HG02763 (cell line): ENCODE measurements at regions not wholly inside any gene's neighbourhood (a gene's known extent, or its start where the extent isn't known, plus 50 kb on each side); places are given as distances from the start of the nearest gene placed in this dataset.

ENCODE experiments used
- ATAC-seq: cut with Tn5 transposase; IDR thresholded peaks from one replicate; pipeline ENCODE4 v1.9.1; 2021; ENCODE audit warnings: mild to moderate bottlenecking, moderate library complexity; ENCODE audit not compliant: unreplicated experiment

GRCh38 chr4:129531253-129531652 is 435.3 kb downstream of the C4orf33 start:
- no peak for ATAC-seq

- ATAC-seq = peak; percentile 78
Measured at GRCh38 chr4:129532573-129532972, 436.6 kb downstream of the C4orf33 start.

- ATAC-seq = no peak
Measured at GRCh38 chr4:129543299-129543698, 447.3 kb downstream of the C4orf33 start.

GRCh38 chr4:129545599-129546278 is 449.8 kb downstream of the C4orf33 start:
- no peak for ATAC-seq

GRCh38 chr4:129546531-129546930 is 450.6 kb downstream of the C4orf33 start:
- no peak for ATAC-seq

- no peak for ATAC-seq
Measured at GRCh38 chr4:129550281-129550785, 454.4 kb downstream of the C4orf33 start.

- ATAC-seq = no peak
Measured at GRCh38 chr4:129561280-129561679, 465.3 kb downstream of the C4orf33 start.

GRCh38 chr4:129561886-129562671 is 466.1 kb downstream of the C4orf33 start:
- no peak for ATAC-seq

- no peak for ATAC-seq
Measured at GRCh38 chr4:129565214-129565613, 469.3 kb downstream of the C4orf33 start.

GRCh38 chr4:129570326-129570725 is 474.4 kb downstream of the C4orf33 start:
- ATAC-seq = no peak

GRCh38 chr4:129578336-129578735 is 482.4 kb downstream of the C4orf33 start:
- ATAC-seq = no peak

GRCh38 chr4:129581305-129581704 is 485.4 kb downstream of the C4orf33 start:
- no peak for ATAC-seq

GRCh38 chr4:129583868-129584267 is 487.9 kb downstream of the C4orf33 start:
- no peak for ATAC-seq

- no peak for ATAC-seq
Measured at GRCh38 chr4:129598582-129598981, 502.6 kb downstream of the C4orf33 start.

GRCh38 chr4:129600898-129601297 is 504.9 kb downstream of the C4orf33 start:
- ATAC-seq = no peak

GRCh38 chr4:129602447-129602846 is 506.5 kb downstream of the C4orf33 start:
- ATAC-seq = no peak

GRCh38 chr4:129603241-129603931 is 507.4 kb downstream of the C4orf33 start:
- ATAC-seq = no peak

- ATAC-seq = no peak
Measured at GRCh38 chr4:129604632-129605255, 508.8 kb downstream of the C4orf33 start.

GRCh38 chr4:129614611-129615010 is 518.7 kb downstream of the C4orf33 start:
- ATAC-seq = no peak

GRCh38 chr4:129622566-129622965 is 526.6 kb downstream of the C4orf33 start:
- no peak for ATAC-seq

GRCh38 chr4:129623233-129623875 is 527.4 kb downstream of the C4orf33 start:
- ATAC-seq = no peak
